GM12878 (cell line): ENCODE measurements at regions not wholly inside any gene's neighbourhood (a gene's known extent, or its start where the extent isn't known, plus 50 kb on each side); places are given as distances from the start of the nearest gene placed in this dataset.

ENCODE experiments used
- ATAC-seq: fragments of 200-7000 bp; cut with Tn5 transposase; 3 replicates; pipeline ENCODE4 v1.9.1; 2020; ENCODE audit warnings: mild to moderate bottlenecking, moderate library complexity
- BruUV-seq: library from RNA; stranded (reverse); fragments of 400-500 nt; replicated peaks from 2 replicates; lab custom pipeline; 2021; lab: Mats Ljungman, UMichigan
- CTCF ChIA-PET: fragments of 300-600 bp; sonication (Branson Sonifier 250); formaldehyde crosslinking; extraction: SDS; loops from one replicate; lab custom pipeline; 2021; ENCODE audit warnings: inconsistent platforms; lab: Yijun Ruan, JAX
- POLR2A ChIA-PET: fragments of 350-600 bp; formaldehyde crosslinking; extraction: SDS; loops from one replicate; lab custom pipeline; 2021; ENCODE audit warnings: inconsistent platforms; lab: Charles Lee
- RAD21 ChIA-PET: fragments of 300-600 bp; sonication (Branson Sonifier 250); formaldehyde crosslinking; loops from one replicate; lab custom pipeline; 2023; ENCODE audit warnings: antibody characterized with exemption; ENCODE audit not compliant: unreplicated experiment; lab: Charles Lee
- SMC1A ChIA-PET: fragments of 300-600 bp; sonication (Branson Sonifier 250); formaldehyde crosslinking; loops from one replicate; lab custom pipeline; 2023; ENCODE audit not compliant: unreplicated experiment, uncharacterized antibody; lab: Charles Lee
- DNase-seq: peaks from one replicate; pipeline ENCODE4 v3.0.0-alpha.2; 2011; ENCODE audit warnings: low read depth, low spot score
- FAIRE-seq: peaks from 3 replicates; lab custom pipeline; 2011; peaks lifted over from hg19 to GRCh38; lab: Jason Lieb, UNC
- H2AFZ ChIP-seq: 2 replicates; pipeline ENCODE4 v1.6.0; 2011; ENCODE audit warnings: low read depth, low read length, control low read depth; ENCODE audit not compliant: control insufficient read depth
- H3K27ac ChIP-seq: 2 replicates; pipeline ENCODE4 v1.5.1; 2011; ENCODE audit warnings: control low read depth; ENCODE audit not compliant: control insufficient read depth, insufficient read depth
- H3K27me3 ChIP-seq, 2 experiments: replicated peaks in 1 of 2; 2 replicates each; pipeline versions ENCODE4 v1.6.0 to v1.6.1; 2011; ENCODE audit warnings: low read length in 1 of 2; ENCODE audit not compliant: control insufficient read depth in 2 of 2, insufficient read depth in 2 of 2
- H3K36me3 ChIP-seq, 2 experiments: 2 replicates each; pipeline ENCODE4 v1.5.1; 2011; ENCODE audit warnings: low read length in 1 of 2; ENCODE audit not compliant: control insufficient read depth in 2 of 2, insufficient read depth in 2 of 2
- H3K4me1 ChIP-seq: 2 replicates; pipeline ENCODE4 v1.6.1; 2011; ENCODE audit warnings: mild to moderate bottlenecking, low read length, moderate library complexity, mixed read lengths; ENCODE audit not compliant: control insufficient read depth, insufficient read depth
- H3K4me2 ChIP-seq: 2 replicates; pipeline ENCODE4 v1.6.0; 2011; ENCODE audit warnings: control low read depth; ENCODE audit not compliant: control insufficient read depth, insufficient read depth
- H3K4me3 ChIP-seq: fragments of 200-600 bp; sonication (generic); 2 replicates; pipeline ENCODE4 v1.5.1; 2016
- H3K79me2 ChIP-seq: 2 replicates; pipeline ENCODE4 v1.6.0; 2011; ENCODE audit warnings: low read length; ENCODE audit not compliant: control insufficient read depth, insufficient read depth
- H3K9ac ChIP-seq: 2 replicates; pipeline ENCODE4 v1.8.0; 2011; ENCODE audit warnings: low read length, control low read depth, mixed read lengths; ENCODE audit not compliant: control insufficient read depth, insufficient read depth
- H3K9me3 ChIP-seq: replicated peaks from 3 replicates; pipeline ENCODE4 v1.5.1; 2011; ENCODE audit warnings: mild to moderate bottlenecking, low read length; ENCODE audit not compliant: control insufficient read depth, insufficient read depth
- H4K20me1 ChIP-seq: 2 replicates; pipeline ENCODE4 v1.6.0; 2011; ENCODE audit not compliant: control insufficient read depth, insufficient read depth
- ASH2L ChIP-seq: fragments of 300-600, 200-600 bp; sonication (generic); IDR thresholded peaks from 2 replicates; pipeline ENCODE4 v1.6.1; 2017; ENCODE audit warnings: low read depth, mild to moderate bottlenecking, borderline replicate concordance
- HDAC2 ChIP-seq: fragments of 200-600 bp; sonication (generic); IDR thresholded peaks from 2 replicates; pipeline ENCODE4 v1.6.1; 2017
- HDAC6 ChIP-seq: fragments of 200-600 bp; sonication (generic); IDR thresholded peaks from one replicate; pipeline ENCODE4 v1.8.0; 2017; ENCODE audit warnings: antibody characterized with exemption; ENCODE audit not compliant: unreplicated experiment
- JUND ChIP-seq: IDR thresholded peaks from 2 replicates; pipeline ENCODE4 v1.6.1; 2012; ENCODE audit warnings: low read depth, mild to moderate bottlenecking, low read length, improper control_type of control experiment, moderate library complexity
- POLR2A ChIP-seq: IDR thresholded peaks from 2 replicates; pipeline ENCODE4 v1.6.1; 2011; ENCODE audit warnings: low read depth, mild to moderate bottlenecking, low read length
- RAD51 ChIP-seq: fragments of 450-650 bp; IDR thresholded peaks from 2 replicates; pipeline ENCODE4 v1.6.1; 2016; ENCODE audit warnings: moderate library complexity, mild to moderate bottlenecking, inconsistent platforms
- SIX5 ChIP-seq: IDR thresholded peaks from 2 replicates; pipeline ENCODE4 v1.6.1; 2011; ENCODE audit warnings: mild to moderate bottlenecking, low read depth, low read length, moderate library complexity; ENCODE audit not compliant: severe bottlenecking
- SMC3 ChIP-seq: IDR thresholded peaks from 2 replicates; pipeline ENCODE4 v1.6.1; 2011; ENCODE audit warnings: low read length, improper control_type of control experiment, borderline replicate concordance
- SRF ChIP-seq, 2 experiments: IDR thresholded peaks; 2 replicates each; pipeline ENCODE4 v1.6.1; 2011; ENCODE audit warnings: low read depth in 2 of 2, low read length in 2 of 2, mild to moderate bottlenecking in 1 of 2, moderate library complexity in 1 of 2
- TCF3 ChIP-seq: IDR thresholded peaks from 2 replicates; pipeline ENCODE4 v1.6.1; 2012; ENCODE audit warnings: low read depth, mild to moderate bottlenecking, low read length, borderline replicate concordance; ENCODE audit not compliant: insufficient read depth
- WGBS: methylation state at CpG from one replicate; pipeline ENCODE4 v1.1.6; 2016; ENCODE audit warnings: low lambda C conversion rate; ENCODE audit not compliant: insufficient replicate concordance, insufficient coverage; ENCODE audit errors: missing lambda C conversion rate; 5-methylcytosine and 5-hydroxymethylcytosine counted together
- in situ Hi-C: fragments of 300-500 bp; cut with MboI; formaldehyde crosslinking; loops from 9 replicates; pipeline ENCODE4 v1.14.3; 2018; ENCODE audit warnings: mixed read lengths
- intact Hi-C: fragments of 100-400 bp; cut with micrococcal nuclease; formaldehyde crosslinking; loops from one replicate; pipeline ENCODE4 v1.14.2; 2022; ENCODE audit not compliant: unreplicated experiment
- TF ChIP-seq, protein P1 (sequence below): fragments of 450-650 bp; IDR thresholded peaks from 2 replicates; pipeline ENCODE4 v1.6.1; 2018; ENCODE audit warnings: borderline replicate concordance, mild to moderate bottlenecking; ENCODE audit not compliant: partially characterized antibody
- TF ChIP-seq, protein P2 (sequence below): fragments of 450-650 bp; IDR thresholded peaks from 2 replicates; pipeline ENCODE4 v1.6.1; 2017; ENCODE audit warnings: low read depth, mild to moderate bottlenecking, moderate library complexity
- TF ChIP-seq, protein P3 (sequence below): fragments of 450-650 bp; IDR thresholded peaks from 2 replicates; pipeline ENCODE4 v1.6.1; 2017; ENCODE audit warnings: mild to moderate bottlenecking
- TF ChIP-seq, protein P4 (sequence below): IDR thresholded peaks from 2 replicates; pipeline ENCODE4 v1.6.1; 2011; ENCODE audit warnings: mild to moderate bottlenecking, low read depth, low read length, moderate library complexity; ENCODE audit not compliant: insufficient replicate concordance
- TF ChIP-seq, protein P5 (sequence below): fragments of 150-350 bp; IDR thresholded peaks from 2 replicates; pipeline ENCODE4 v1.6.1; 2016; ENCODE audit warnings: low read depth, low read length

DNA sequence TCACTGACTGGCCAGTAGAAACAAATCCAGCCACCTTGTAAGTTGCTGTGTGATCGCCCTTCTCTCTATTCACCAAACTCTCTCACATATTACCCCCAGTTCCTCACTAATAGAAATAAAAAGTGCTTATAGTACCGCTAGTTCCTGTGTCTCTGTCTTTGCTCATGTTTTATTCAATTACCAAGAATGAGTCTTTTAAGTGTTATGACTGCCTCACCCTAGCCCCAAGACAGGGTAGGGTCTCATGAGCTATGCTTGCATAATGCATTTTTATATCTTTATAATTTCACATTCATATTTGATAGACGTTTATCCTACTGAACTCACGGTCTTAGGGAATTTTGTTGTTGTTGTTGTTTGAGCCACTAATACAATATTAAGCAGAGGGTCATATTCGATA lies 109.6 kb upstream of the DOK6 start:
- Histone ChIP-seq H3K27ac (no peak overlapping the region), H4K20me1 (no peaks in the 10 kb centered on the region), H3K36me3 (no peaks in the 10 kb centered on the region), H3K4me3 (no peak overlapping the region), H3K9ac (no peak overlapping the region), H3K27me3 (no peaks in the 10 kb centered on the region), H3K79me2 (no peaks in the 10 kb centered on the region), H2AFZ (no peak overlapping the region), H3K9me3 (no peaks in the 10 kb centered on the region), H3K4me2 (no peak overlapping the region), H3K4me1 (no peaks in the 10 kb centered on the region)
- intact Hi-C loops: no loop called here
- no TSS peak for BruUV-seq
- FAIRE-seq: no peak
- ChIA-PET SMC1A (no interaction called here), POLR2A (no interaction called here), RAD21 (no interaction called here), CTCF (interaction anchor here (0.7 kb wide), 1 partner anchor 327 kb away, joined by 4 read pairs; no protein-coding TSS in a partner anchor)
- 31% methylated on average over 5 of the region's 5 CpGs for WGBS
- in situ Hi-C loops: no loop called here
- DNase-seq: no peak
- ATAC-seq: no peak
- TF ChIP-seq SIX5: no peak
- no peak for TF ChIP-seq POLR2A
- TF ChIP-seq, protein P1, sequence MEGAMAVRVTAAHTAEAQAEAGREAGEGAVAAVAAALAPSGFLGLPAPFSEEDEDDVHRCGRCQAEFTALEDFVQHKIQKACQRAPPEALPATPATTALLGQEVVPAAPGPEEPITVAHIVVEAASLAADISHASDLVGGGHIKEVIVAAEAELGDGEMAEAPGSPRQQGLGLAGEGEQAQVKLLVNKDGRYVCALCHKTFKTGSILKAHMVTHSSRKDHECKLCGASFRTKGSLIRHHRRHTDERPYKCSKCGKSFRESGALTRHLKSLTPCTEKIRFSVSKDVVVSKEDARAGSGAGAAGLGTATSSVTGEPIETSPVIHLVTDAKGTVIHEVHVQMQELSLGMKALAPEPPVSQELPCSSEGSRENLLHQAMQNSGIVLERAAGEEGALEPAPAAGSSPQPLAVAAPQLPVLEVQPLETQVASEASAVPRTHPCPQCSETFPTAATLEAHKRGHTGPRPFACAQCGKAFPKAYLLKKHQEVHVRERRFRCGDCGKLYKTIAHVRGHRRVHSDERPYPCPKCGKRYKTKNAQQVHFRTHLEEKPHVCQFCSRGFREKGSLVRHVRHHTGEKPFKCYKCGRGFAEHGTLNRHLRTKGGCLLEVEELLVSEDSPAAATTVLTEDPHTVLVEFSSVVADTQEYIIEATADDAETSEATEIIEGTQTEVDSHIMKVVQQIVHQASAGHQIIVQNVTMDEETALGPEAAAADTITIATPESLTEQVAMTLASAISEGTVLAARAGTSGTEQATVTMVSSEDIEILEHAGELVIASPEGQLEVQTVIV: no peak
- no peak for TF ChIP-seq TCF3
- no peak for TF ChIP-seq HDAC6
- TF ChIP-seq HDAC2: no peak
- TF ChIP-seq ASH2L: no peak
- TF ChIP-seq JUND: no peak
- TF ChIP-seq SMC3: no peak
- TF ChIP-seq RAD51: no peak
- TF ChIP-seq, protein P2, sequence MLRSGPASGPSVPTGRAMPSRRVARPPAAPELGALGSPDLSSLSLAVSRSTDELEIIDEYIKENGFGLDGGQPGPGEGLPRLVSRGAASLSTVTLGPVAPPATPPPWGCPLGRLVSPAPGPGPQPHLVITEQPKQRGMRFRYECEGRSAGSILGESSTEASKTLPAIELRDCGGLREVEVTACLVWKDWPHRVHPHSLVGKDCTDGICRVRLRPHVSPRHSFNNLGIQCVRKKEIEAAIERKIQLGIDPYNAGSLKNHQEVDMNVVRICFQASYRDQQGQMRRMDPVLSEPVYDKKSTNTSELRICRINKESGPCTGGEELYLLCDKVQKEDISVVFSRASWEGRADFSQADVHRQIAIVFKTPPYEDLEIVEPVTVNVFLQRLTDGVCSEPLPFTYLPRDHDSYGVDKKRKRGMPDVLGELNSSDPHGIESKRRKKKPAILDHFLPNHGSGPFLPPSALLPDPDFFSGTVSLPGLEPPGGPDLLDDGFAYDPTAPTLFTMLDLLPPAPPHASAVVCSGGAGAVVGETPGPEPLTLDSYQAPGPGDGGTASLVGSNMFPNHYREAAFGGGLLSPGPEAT: no peak
- TF ChIP-seq, protein P3, sequence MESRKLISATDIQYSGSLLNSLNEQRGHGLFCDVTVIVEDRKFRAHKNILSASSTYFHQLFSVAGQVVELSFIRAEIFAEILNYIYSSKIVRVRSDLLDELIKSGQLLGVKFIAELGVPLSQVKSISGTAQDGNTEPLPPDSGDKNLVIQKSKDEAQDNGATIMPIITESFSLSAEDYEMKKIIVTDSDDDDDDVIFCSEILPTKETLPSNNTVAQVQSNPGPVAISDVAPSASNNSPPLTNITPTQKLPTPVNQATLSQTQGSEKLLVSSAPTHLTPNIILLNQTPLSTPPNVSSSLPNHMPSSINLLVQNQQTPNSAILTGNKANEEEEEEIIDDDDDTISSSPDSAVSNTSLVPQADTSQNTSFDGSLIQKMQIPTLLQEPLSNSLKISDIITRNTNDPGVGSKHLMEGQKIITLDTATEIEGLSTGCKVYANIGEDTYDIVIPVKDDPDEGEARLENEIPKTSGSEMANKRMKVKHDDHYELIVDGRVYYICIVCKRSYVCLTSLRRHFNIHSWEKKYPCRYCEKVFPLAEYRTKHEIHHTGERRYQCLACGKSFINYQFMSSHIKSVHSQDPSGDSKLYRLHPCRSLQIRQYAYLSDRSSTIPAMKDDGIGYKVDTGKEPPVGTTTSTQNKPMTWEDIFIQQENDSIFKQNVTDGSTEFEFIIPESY: no peak
- TF ChIP-seq, protein P4, sequence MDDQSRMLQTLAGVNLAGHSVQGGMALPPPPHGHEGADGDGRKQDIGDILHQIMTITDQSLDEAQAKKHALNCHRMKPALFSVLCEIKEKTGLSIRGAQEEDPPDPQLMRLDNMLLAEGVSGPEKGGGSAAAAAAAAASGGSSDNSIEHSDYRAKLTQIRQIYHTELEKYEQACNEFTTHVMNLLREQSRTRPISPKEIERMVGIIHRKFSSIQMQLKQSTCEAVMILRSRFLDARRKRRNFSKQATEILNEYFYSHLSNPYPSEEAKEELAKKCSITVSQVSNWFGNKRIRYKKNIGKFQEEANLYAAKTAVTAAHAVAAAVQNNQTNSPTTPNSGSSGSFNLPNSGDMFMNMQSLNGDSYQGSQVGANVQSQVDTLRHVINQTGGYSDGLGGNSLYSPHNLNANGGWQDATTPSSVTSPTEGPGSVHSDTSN: no peak
- TF ChIP-seq SRF (IDR thresholded peaks at IDR 0.05; ENCODE audit: low read depth in 2 of 2, low read length in 2 of 2): no peak
- TF ChIP-seq, protein P5, sequence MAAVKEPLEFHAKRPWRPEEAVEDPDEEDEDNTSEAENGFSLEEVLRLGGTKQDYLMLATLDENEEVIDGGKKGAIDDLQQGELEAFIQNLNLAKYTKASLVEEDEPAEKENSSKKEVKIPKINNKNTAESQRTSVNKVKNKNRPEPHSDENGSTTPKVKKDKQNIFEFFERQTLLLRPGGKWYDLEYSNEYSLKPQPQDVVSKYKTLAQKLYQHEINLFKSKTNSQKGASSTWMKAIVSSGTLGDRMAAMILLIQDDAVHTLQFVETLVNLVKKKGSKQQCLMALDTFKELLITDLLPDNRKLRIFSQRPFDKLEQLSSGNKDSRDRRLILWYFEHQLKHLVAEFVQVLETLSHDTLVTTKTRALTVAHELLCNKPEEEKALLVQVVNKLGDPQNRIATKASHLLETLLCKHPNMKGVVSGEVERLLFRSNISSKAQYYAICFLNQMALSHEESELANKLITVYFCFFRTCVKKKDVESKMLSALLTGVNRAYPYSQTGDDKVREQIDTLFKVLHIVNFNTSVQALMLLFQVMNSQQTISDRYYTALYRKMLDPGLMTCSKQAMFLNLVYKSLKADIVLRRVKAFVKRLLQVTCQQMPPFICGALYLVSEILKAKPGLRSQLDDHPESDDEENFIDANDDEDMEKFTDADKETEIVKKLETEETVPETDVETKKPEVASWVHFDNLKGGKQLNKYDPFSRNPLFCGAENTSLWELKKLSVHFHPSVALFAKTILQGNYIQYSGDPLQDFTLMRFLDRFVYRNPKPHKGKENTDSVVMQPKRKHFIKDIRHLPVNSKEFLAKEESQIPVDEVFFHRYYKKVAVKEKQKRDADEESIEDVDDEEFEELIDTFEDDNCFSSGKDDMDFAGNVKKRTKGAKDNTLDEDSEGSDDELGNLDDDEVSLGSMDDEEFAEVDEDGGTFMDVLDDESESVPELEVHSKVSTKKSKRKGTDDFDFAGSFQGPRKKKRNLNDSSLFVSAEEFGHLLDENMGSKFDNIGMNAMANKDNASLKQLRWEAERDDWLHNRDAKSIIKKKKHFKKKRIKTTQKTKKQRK: no peak
